H1 (cell line): ENCODE measurements at regions not wholly inside any gene's neighbourhood (a gene's known extent, or its start where the extent isn't known, plus 50 kb on each side); places are given as distances from the start of the nearest gene placed in this dataset.
A peak's percentile ranks its signal among the peaks of the same experiment; 100 is the strongest.

ENCODE experiments used
- CTCF ChIA-PET: fragments of 300-600 bp; sonication (Branson Sonifier 250); formaldehyde crosslinking; loops from one replicate; lab custom pipeline; 2021; ENCODE audit not compliant: partially characterized antibody; lab: Charles Lee
- POLR2A ChIA-PET: fragments of 300-600 bp; sonication (Branson Sonifier 250); formaldehyde crosslinking; loops from one replicate; lab custom pipeline; 2021; ENCODE audit warnings: inconsistent platforms; ENCODE audit not compliant: partially characterized antibody; lab: Charles Lee
- DNase-seq, 2 experiments: peaks; one replicate each; pipeline versions ENCODE4 v3.0.0 to v3.0.0-alpha.2; 2010 to 2022; ENCODE audit warnings: low spot score in 2 of 2, low read depth in 1 of 2, mixed read lengths in 1 of 2
- FAIRE-seq: peaks from 2 replicates; lab custom pipeline; 2011; peaks lifted over from hg19 to GRCh38; lab: Jason Lieb, UNC
- H2AFZ ChIP-seq: 2 replicates; pipeline ENCODE4 v1.8.1; 2012; ENCODE audit warnings: low read length, inconsistent platforms
- H2AK5ac ChIP-seq: 2 replicates; pipeline ENCODE4 v1.6.1; 2013; ENCODE audit warnings: low read depth, low read length
- H2BK120ac ChIP-seq: replicated peaks from 2 replicates; pipeline ENCODE3; 2013; ENCODE audit warnings: low read depth, low read length, inconsistent platforms
- H2BK12ac ChIP-seq: 2 replicates; pipeline ENCODE4 v1.6.1; 2013; ENCODE audit warnings: low read depth, low read length
- H2BK15ac ChIP-seq: 2 replicates; pipeline ENCODE4 v1.6.1; 2013; ENCODE audit warnings: low read length
- H2BK20ac ChIP-seq: 2 replicates; pipeline ENCODE4 v1.6.1; 2013; ENCODE audit warnings: low read length
- H2BK5ac ChIP-seq: 2 replicates; pipeline ENCODE4 v1.6.1; 2013; ENCODE audit warnings: low read depth, low read length
- H3K14ac ChIP-seq: 2 replicates; pipeline ENCODE4 v1.6.1; 2013; ENCODE audit warnings: inconsistent platforms; ENCODE audit not compliant: insufficient read length
- H3K18ac ChIP-seq: 2 replicates; pipeline ENCODE4 v1.6.1; 2013; ENCODE audit warnings: low read length; ENCODE audit errors: extremely low read depth
- H3K23ac ChIP-seq: 2 replicates; pipeline ENCODE4 v1.6.1; 2013; ENCODE audit warnings: inconsistent platforms; ENCODE audit not compliant: insufficient read length
- H3K23me2 ChIP-seq: 2 replicates; pipeline ENCODE4 v1.6.1; 2013; ENCODE audit warnings: low read depth, low read length
- H3K27ac ChIP-seq: 2 replicates; pipeline ENCODE4 v1.6.1; 2011; ENCODE audit warnings: low read depth, low read length, inconsistent platforms
- H3K27me3 ChIP-seq, 4 experiments: replicated peaks in 1 of 4; 1 replicate in 1 of 4; 2 replicates in 3 of 4; pipeline versions ENCODE4 v1.6.1 to v1.8.1; 2011 to 2013; ENCODE audit warnings: low read length in 3 of 4, mild to moderate bottlenecking in 3 of 4, inconsistent platforms in 2 of 4, mixed read lengths in 2 of 4, moderate library complexity in 1 of 4; ENCODE audit not compliant: control insufficient read depth in 3 of 4, insufficient read depth in 3 of 4; ENCODE audit errors: extremely low read depth in 1 of 4
- H3K36me3 ChIP-seq, 4 experiments: 2 replicates each; pipeline versions ENCODE4 v1.6.1 to v1.8.1; 2011 to 2013; ENCODE audit warnings: mild to moderate bottlenecking in 4 of 4, low read length in 3 of 4, moderate library complexity in 2 of 4, control low read depth in 1 of 4, inconsistent platforms in 1 of 4; ENCODE audit not compliant: insufficient read depth in 4 of 4, control insufficient read depth in 2 of 4
- H3K4ac ChIP-seq: replicated peaks from 2 replicates; pipeline ENCODE3; 2013; ENCODE audit warnings: low read length, low read depth, mixed read lengths, inconsistent platforms; ENCODE audit not compliant: insufficient read length
- H3K4me1 ChIP-seq, 4 experiments: replicated peaks in 1 of 4; 1 replicate in 1 of 4; 2 replicates in 3 of 4; pipeline versions ENCODE4 v1.6.1 to v1.8.1; 2011 to 2013; ENCODE audit warnings: low read length in 3 of 4, inconsistent platforms in 2 of 4, mixed read lengths in 1 of 4; ENCODE audit not compliant: insufficient read depth in 4 of 4, control insufficient read depth in 3 of 4
- H3K4me2 ChIP-seq, 2 experiments: 2 replicates each; pipeline versions ENCODE4 v1.6.1 to v1.8.1; 2011 to 2013; ENCODE audit warnings: low read depth in 2 of 2, low read length in 2 of 2, control low read depth in 1 of 2, inconsistent platforms in 1 of 2, mild to moderate bottlenecking in 1 of 2; ENCODE audit not compliant: insufficient read depth in 1 of 2
- H3K4me3 ChIP-seq, 4 experiments: fragments of 200-600, 300-600 bp in 1 of 4; sonication (generic), shearing (Covaris generic), sonication (Bioruptor Twin) in 1 of 4; 2 replicates each; pipeline versions ENCODE4 v1.5.1 to v1.8.1; 2011 to 2016; ENCODE audit warnings: low read length in 4 of 4, low read depth in 3 of 4, control low read depth in 2 of 4, inconsistent platforms in 2 of 4, mild to moderate bottlenecking in 2 of 4, mixed read lengths in 1 of 4, moderate library complexity in 1 of 4; ENCODE audit not compliant: insufficient read depth in 2 of 4; ENCODE audit errors: extremely low read depth in 1 of 4
- H3K56ac ChIP-seq: replicated peaks from 2 replicates; pipeline ENCODE3; 2013; ENCODE audit warnings: low read depth, mild to moderate bottlenecking, mixed read lengths, low read length, inconsistent platforms; ENCODE audit not compliant: insufficient read length
- H3K79me1 ChIP-seq: 2 replicates; pipeline ENCODE4 v1.6.1; 2013; ENCODE audit warnings: low read depth, low read length, control low read depth
- H3K79me2 ChIP-seq, 2 experiments: 2 replicates each; pipeline versions ENCODE4 v1.6.1 to v1.8.1; 2012 to 2013; ENCODE audit warnings: low read length in 2 of 2, mild to moderate bottlenecking in 2 of 2, inconsistent platforms in 1 of 2; ENCODE audit not compliant: insufficient read depth in 2 of 2, control insufficient read depth in 1 of 2
- H3K9ac ChIP-seq, 4 experiments: replicated peaks in 1 of 4; 1 replicate in 1 of 4; 2 replicates in 3 of 4; pipeline versions ENCODE4 v1.6.1 to v1.8.1; 2011 to 2013; ENCODE audit warnings: low read depth in 3 of 4, low read length in 3 of 4, control low read depth in 2 of 4, mild to moderate bottlenecking in 2 of 4, moderate library complexity in 2 of 4, inconsistent platforms in 1 of 4; ENCODE audit errors: extremely low read depth in 1 of 4
- H3K9me3 ChIP-seq, 2 experiments: 2 replicates each; pipeline versions ENCODE4 v1.6.1 to v1.8.1; 2012 to 2013; ENCODE audit warnings: mild to moderate bottlenecking in 2 of 2, moderate library complexity in 2 of 2, control low read depth in 1 of 2, inconsistent platforms in 1 of 2, low read depth in 1 of 2, low read length in 1 of 2, mixed read lengths in 1 of 2; ENCODE audit not compliant: insufficient read depth in 2 of 2
- H4K20me1 ChIP-seq, 2 experiments: replicated peaks in 1 of 2; 2 replicates each; pipeline versions ENCODE3 to v1.8.1; 2011 to 2013; ENCODE audit warnings: inconsistent platforms in 2 of 2, low read length in 2 of 2, mild to moderate bottlenecking in 1 of 2; ENCODE audit not compliant: insufficient read depth in 2 of 2, control insufficient read depth in 1 of 2
- H4K5ac ChIP-seq: 2 replicates; pipeline ENCODE4 v1.6.1; 2013; ENCODE audit warnings: low read length, low read depth, mixed read lengths, inconsistent platforms; ENCODE audit not compliant: insufficient read length
- H4K8ac ChIP-seq: 2 replicates; pipeline ENCODE4 v1.8.0; 2013; ENCODE audit warnings: mild to moderate bottlenecking, moderate library complexity, low read length, inconsistent platforms; ENCODE audit not compliant: insufficient read depth; ENCODE audit errors: extremely low read depth
- H4K91ac ChIP-seq: replicated peaks from 2 replicates; pipeline ENCODE3; 2013; ENCODE audit warnings: low read length, mixed read lengths, inconsistent platforms; ENCODE audit not compliant: insufficient read length
- BACH1 ChIP-seq: IDR thresholded peaks from 2 replicates; pipeline ENCODE4 v1.6.1; 2012; ENCODE audit warnings: low read length, improper control_type of control experiment
- CBX5 ChIP-seq: fragments of 300-800, 300-1000 bp; sonication (generic); IDR thresholded peaks from 2 replicates; pipeline ENCODE4 v1.7.1; 2016; ENCODE audit warnings: antibody characterized with exemption, low read length, low read depth
- CTCF ChIP-seq, 3 experiments: IDR thresholded peaks; 1 replicate in 2 of 3; 2 replicates in 1 of 3; pipeline versions ENCODE4 v1.5.1 to v1.6.1; 2011; ENCODE audit warnings: low read length in 3 of 3, mild to moderate bottlenecking in 3 of 3, inconsistent platforms in 2 of 3, low read depth in 1 of 3, moderate library complexity in 1 of 3; ENCODE audit not compliant: insufficient read depth in 1 of 3; ENCODE audit errors: control extremely low read depth in 1 of 3
- EP300 ChIP-seq, 2 experiments: IDR thresholded peaks; 1 replicate in 1 of 2; 2 replicates in 1 of 2; pipeline ENCODE4 v1.6.1; 2011 to 2012; ENCODE audit warnings: low read depth in 2 of 2, low read length in 2 of 2, mild to moderate bottlenecking in 2 of 2, borderline replicate concordance in 1 of 2, inconsistent platforms in 1 of 2, moderate library complexity in 1 of 2
- GTF2F1 ChIP-seq: IDR thresholded peaks from 2 replicates; pipeline ENCODE4 v1.6.1; 2012; ENCODE audit warnings: low read depth, low read length, improper control_type of control experiment, borderline replicate concordance
- JUND ChIP-seq: IDR thresholded peaks from 2 replicates; pipeline ENCODE4 v1.6.1; 2011; ENCODE audit warnings: mild to moderate bottlenecking, improper control_type of control experiment, low read length
- KDM4A ChIP-seq: IDR thresholded peaks from one replicate; pipeline ENCODE4 v1.7.1; 2012; ENCODE audit warnings: low read depth, mild to moderate bottlenecking, moderate library complexity, low read length, inconsistent platforms; ENCODE audit not compliant: severe bottlenecking
- NANOG ChIP-seq: IDR thresholded peaks from 2 replicates; pipeline ENCODE4 v1.6.1; 2011; ENCODE audit warnings: low read length, low read depth, mild to moderate bottlenecking, inconsistent platforms; ENCODE audit not compliant: insufficient read depth, poor library complexity, severe bottlenecking
- SIX5 ChIP-seq: IDR thresholded peaks from 2 replicates; pipeline ENCODE4 v1.6.1; 2011; ENCODE audit warnings: mild to moderate bottlenecking, low read depth, low read length
- WGBS, 2 experiments: shearing (Covaris generic) in 1 of 2; methylation state at CpG; one replicate each; pipeline versions ENCODE4 v1.1.6 to v1.1.7; 2013 to 2015; ENCODE audit warnings: low lambda C conversion rate in 2 of 2, mixed read lengths in 2 of 2, inconsistent platforms in 1 of 2, low coverage in 1 of 2, missing lambda C conversion rate in 1 of 2; ENCODE audit not compliant: insufficient replicate concordance in 2 of 2, insufficient coverage in 1 of 2, insufficient read length in 1 of 2; ENCODE audit errors: extremely low coverage in 1 of 2, missing lambda C conversion rate in 1 of 2; 5-methylcytosine and 5-hydroxymethylcytosine counted together

- Histone ChIP-seq H3K4ac (no peak overlapping the region), H3K27me3 (no peaks in the 10 kb centered on the region), H2BK120ac (no peak overlapping the region), H3K27ac (no peak overlapping the region), H4K5ac (no peak overlapping the region), H3K9me3 (no peaks in the 10 kb centered on the region), H3K4me3 (no peak overlapping the region), H3K23ac (no peak overlapping the region), H2AK5ac (no peak overlapping the region), H3K4me2 (no peak overlapping the region), H4K8ac (no peak overlapping the region), H2BK15ac (no peak overlapping the region), H3K79me1 (no peaks in the 10 kb centered on the region), H3K56ac (no peak overlapping the region), H3K18ac (no peak overlapping the region), H2BK5ac (no peak overlapping the region), H3K14ac (no peak overlapping the region), H3K36me3 (no peaks in the 10 kb centered on the region), H2AFZ (no peak overlapping the region), H2BK20ac (no peak overlapping the region), H3K4me1 (no peaks in the 10 kb centered on the region), H3K9ac (no peak overlapping the region), H4K20me1 (no peaks in the 10 kb centered on the region), H2BK12ac (no peak overlapping the region), H3K79me2 (no peaks in the 10 kb centered on the region), H3K23me2 (no peaks in the 10 kb centered on the region), H4K91ac (no peak overlapping the region)
- WGBS, 2 experiments = 89% methylated on average over 4 of the region's 4 CpGs; no CpG with 5 or more reads in 1 of the 2 experiments
- TF ChIP-seq JUND (no peak), GTF2F1 (no peak), KDM4A (no peak), SIX5 (no peak), NANOG (no peak), CTCF (IDR thresholded peaks at IDR 0.05; ENCODE audit: control extremely low read depth in 1 of 3, insufficient read depth in 1 of 3, low read depth in 1 of 3, low read length in 3 of 3) (peak in 1 of 3 experiments; percentile 2; a peak in 2 of 4 replicates), EP300 (IDR thresholded peaks at IDR 0.05; ENCODE audit: borderline replicate concordance in 1 of 2, low read depth in 2 of 2, low read length in 2 of 2) (no peak), BACH1 (no peak), CBX5 (no peak)
- no peak for DNase-seq
- POLR2A ChIA-PET = no interaction called here
- CTCF ChIA-PET = interaction anchor here (0.5 to 4.0 kb wide), 9 partner anchors 10 to 632 kb away, joined by 3 to 14 read pairs (median 3); no protein-coding TSS in a partner anchor
- FAIRE-seq = no peak
These were observed 119.4 kb downstream of the GNAT3 start for GRCh38 chr7:80392229-80393169.
